Common myeloid progenitor, CD34-positive (primary cell): ENCODE measurements at regions not wholly inside any gene's neighbourhood (a gene's known extent, or its start where the extent isn't known, plus 50 kb on each side); places are given as distances from the start of the nearest gene placed in this dataset.

Experiments
- CTCF ChIA-PET: fragments of 350-600 bp; sonication (Branson Sonifier 250); formaldehyde crosslinking; loops from one replicate; lab custom pipeline; 2021; ENCODE audit warnings: antibody characterized with exemption; lab: Charles Lee
- POLR2A ChIA-PET: fragments of 350-600 bp; sonication (Branson Sonifier 250); formaldehyde crosslinking; loops from one replicate; lab custom pipeline; 2021; ENCODE audit warnings: antibody characterized with exemption; lab: Charles Lee
- DNase-seq, 3 donors: peaks; one replicate each; pipeline versions ENCODE4 v3.0.0 to v3.0.0-alpha.2; 2013
- H3K27ac ChIP-seq, 2 experiments: 1 replicate in 1 of 2; 2 replicates in 1 of 2; pipeline ENCODE4 v1.7.0; 2013; ENCODE audit warnings: inconsistent platforms in 2 of 2, low read length in 2 of 2, mild to moderate bottlenecking in 2 of 2, low read depth in 1 of 2, moderate library complexity in 1 of 2; ENCODE audit not compliant: severe bottlenecking in 2 of 2, insufficient read depth in 1 of 2, poor library complexity in 1 of 2
- H3K27me3 ChIP-seq, 5 experiments: replicated peaks in 2 of 5; 1 replicate in 3 of 5; 2 replicates in 2 of 5; pipeline versions ENCODE4 v1.6.1 to v1.7.0; 2013; ENCODE audit warnings: low read length in 4 of 5, mild to moderate bottlenecking in 2 of 5, moderate library complexity in 2 of 5, inconsistent platforms in 1 of 5; ENCODE audit not compliant: insufficient read depth in 5 of 5, control insufficient read depth in 4 of 5
- H3K36me3 ChIP-seq, 4 experiments: 1 replicate in 2 of 4; 2 replicates in 2 of 4; pipeline versions ENCODE4 v1.6.1 to v1.7.0; 2013; ENCODE audit warnings: low read length in 3 of 4, control low read depth in 1 of 4, mild to moderate bottlenecking in 1 of 4; ENCODE audit not compliant: control insufficient read depth in 4 of 4, insufficient read depth in 4 of 4
- H3K4me1 ChIP-seq, 4 experiments: 1 replicate in 3 of 4; 2 replicates in 1 of 4; pipeline versions ENCODE4 v1.6.1 to v1.7.1; 2013; ENCODE audit warnings: low read length in 3 of 4, mild to moderate bottlenecking in 3 of 4, control low read depth in 1 of 4, inconsistent platforms in 1 of 4, moderate library complexity in 1 of 4; ENCODE audit not compliant: control insufficient read depth in 4 of 4, insufficient read depth in 4 of 4; ENCODE audit errors: control extremely low read depth in 1 of 4
- H3K4me3 ChIP-seq, 7 experiments: 1 replicate in 4 of 7; 2 replicates in 3 of 7; pipeline versions ENCODE4 v1.5.1 to v1.7.0; 2013; ENCODE audit warnings: mild to moderate bottlenecking in 7 of 7, low read length in 6 of 7, moderate library complexity in 6 of 7, inconsistent platforms in 2 of 7, low read depth in 2 of 7, control low read depth in 1 of 7; ENCODE audit not compliant: insufficient read depth in 4 of 7, control insufficient read depth in 1 of 7; ENCODE audit errors: extremely low read depth in 1 of 7
- H3K9me3 ChIP-seq, 5 experiments: 1 replicate in 4 of 5; 2 replicates in 1 of 5; pipeline versions ENCODE4 v1.6.1 to v1.7.1; 2013; ENCODE audit warnings: low read length in 4 of 5, mild to moderate bottlenecking in 2 of 5, inconsistent platforms in 1 of 5, low read depth in 1 of 5, moderate library complexity in 1 of 5; ENCODE audit not compliant: control insufficient read depth in 4 of 5, insufficient read depth in 2 of 5; ENCODE audit errors: control extremely low read depth in 1 of 5
- WGBS: methylation state at CpG from one replicate; pipeline ENCODE4 v1.1.5; 2013; ENCODE audit not compliant: insufficient coverage; 5-methylcytosine and 5-hydroxymethylcytosine counted together

DNA sequence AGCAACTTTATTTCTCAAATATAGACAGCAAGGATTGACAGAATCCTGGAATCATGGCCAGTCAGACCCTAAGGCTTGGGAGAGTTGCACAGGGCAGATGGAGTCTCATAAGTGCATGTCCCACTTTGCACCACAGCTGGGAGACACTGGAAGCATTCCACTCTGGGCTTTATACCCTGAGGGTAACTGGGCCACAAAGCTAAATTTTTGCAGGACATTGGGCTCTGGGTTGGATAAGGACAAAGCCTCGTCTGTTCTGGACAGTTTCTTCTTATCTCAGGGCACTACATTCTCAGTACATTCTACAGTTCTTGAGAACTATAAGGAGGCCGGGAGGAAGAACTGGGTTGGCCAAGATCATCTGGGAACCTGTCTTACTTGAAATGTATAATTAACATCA is 158.3 kb upstream of the IGFBP3 start:
- Histone ChIP-seq H3K9me3 (no peaks in the 10 kb centered on the region), H3K27me3 (no peaks in the 10 kb centered on the region), H3K4me1 (no peaks in the 10 kb centered on the region), H3K4me3 (no peak overlapping the region), H3K36me3 (no peaks in the 10 kb centered on the region), H3K27ac (no peak overlapping the region)
- DNase-seq = no peak
- ChIA-PET CTCF (interaction anchor here (1.4 kb wide), 1 partner anchor 13 kb away, joined by 4 read pairs; no protein-coding TSS in a partner anchor), POLR2A (no interaction called here)
- WGBS = 100% methylated on average over 1 of the region's 2 CpGs

GRCh38 chr7:46076527-46076926 is 155.5 kb upstream of the IGFBP3 start:
- POLR2A ChIA-PET = no interaction called here
- WGBS = no CpG with 5 or more reads among the region's 1 CpG
- CTCF ChIA-PET = interaction anchor here (0.6 kb wide), 1 partner anchor 154 kb away, joined by 3 read pairs; no protein-coding TSS in a partner anchor
- no peak overlapping the region for H3K27ac ChIP-seq
- no peaks in the 10 kb centered on the region for H3K9me3 ChIP-seq
- no peak overlapping the region for H3K4me3 ChIP-seq
- H3K36me3 ChIP-seq = no peaks in the 10 kb centered on the region
- H3K27me3 ChIP-seq = no peaks in the 10 kb centered on the region
- H3K4me1 ChIP-seq = no peaks in the 10 kb centered on the region
- no peak for DNase-seq

DNA sequence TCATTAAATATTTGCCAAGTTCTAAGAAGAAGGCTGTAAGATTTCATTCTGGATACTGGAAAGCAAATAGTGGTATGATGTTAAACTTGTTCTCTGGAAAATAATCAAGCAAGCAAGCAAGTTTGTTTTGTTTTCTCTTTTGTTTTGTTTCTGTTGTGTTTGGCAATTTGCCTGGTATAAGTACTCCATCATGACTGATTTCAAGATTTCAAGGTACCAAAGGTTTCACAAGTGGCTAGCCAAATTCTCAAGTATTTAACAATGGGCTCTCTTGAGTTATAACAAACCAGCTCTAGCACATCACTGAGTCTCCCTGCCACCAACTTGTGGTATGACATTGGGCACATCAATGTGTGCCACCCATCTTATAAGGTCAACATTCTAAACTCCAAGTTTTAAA is 151.7 kb upstream of the IGFBP3 start:
- ChIA-PET CTCF (no interaction called here), POLR2A (no interaction called here)
- Histone ChIP-seq H3K27ac (no peak overlapping the region), H3K4me3 (no peak overlapping the region), H3K4me1 (no peaks in the 10 kb centered on the region), H3K27me3 (no peaks in the 10 kb centered on the region), H3K9me3 (no peaks in the 10 kb centered on the region), H3K36me3 (no peaks in the 10 kb centered on the region)
- DNase-seq = no peak

- ChIA-PET CTCF (no interaction called here), POLR2A (no interaction called here)
- Histone ChIP-seq H3K27ac (no peak overlapping the region), H3K27me3 (no peaks in the 10 kb centered on the region), H3K36me3 (no peaks in the 10 kb centered on the region), H3K9me3 (no peaks in the 10 kb centered on the region), H3K4me3 (no peak overlapping the region), H3K4me1 (no peaks in the 10 kb centered on the region)
- DNase-seq = no peak
- no CpG with 5 or more reads among the region's 1 CpG for WGBS
Measured at GRCh38 chr7:46071601-46072000, 150.5 kb upstream of the IGFBP3 start.

- DNase-seq = no peak
- Histone ChIP-seq H3K27ac (no peak overlapping the region), H3K27me3 (no peaks in the 10 kb centered on the region), H3K9me3 (no peaks in the 10 kb centered on the region), H3K4me1 (no peaks in the 10 kb centered on the region), H3K36me3 (no peaks in the 10 kb centered on the region), H3K4me3 (no peak overlapping the region)
- ChIA-PET CTCF (no interaction called here), POLR2A (no interaction called here)
- 100% methylated on average over 3 of the region's 3 CpGs for WGBS
Measured at GRCh38 chr7:46071076-46071475, 150.0 kb upstream of the IGFBP3 start.

DNA sequence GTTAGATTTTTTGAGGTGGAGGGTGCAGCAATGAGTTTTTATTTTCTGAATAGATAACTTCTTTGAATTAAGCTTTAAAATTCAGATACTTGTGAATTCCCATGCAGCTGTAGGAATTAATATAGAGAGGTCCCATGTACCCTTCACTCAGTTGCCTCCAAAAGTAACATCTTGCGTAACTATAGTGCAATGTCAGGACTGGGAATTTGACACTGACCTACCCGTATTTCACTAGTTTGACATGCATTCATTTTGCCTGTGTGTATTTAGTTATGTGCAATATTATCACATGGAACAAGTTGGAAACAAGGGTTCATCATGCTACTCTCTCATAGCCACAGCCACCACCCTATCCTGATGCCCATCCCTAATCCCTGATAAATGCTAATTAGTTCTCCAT is 147.1 kb upstream of the IGFBP3 start:
- Histone ChIP-seq H3K4me3 (no peak overlapping the region), H3K27me3 (no peaks in the 10 kb centered on the region), H3K9me3 (no peaks in the 10 kb centered on the region), H3K4me1 (no peaks in the 10 kb centered on the region), H3K36me3 (no peaks in the 10 kb centered on the region), H3K27ac (no peak overlapping the region)
- DNase-seq = no peak
- no CpG with 5 or more reads among the region's 2 CpGs for WGBS
- ChIA-PET POLR2A (no interaction called here), CTCF (interaction anchor here (0.7 kb wide), 1 partner anchor 35 kb away, joined by 3 read pairs; no protein-coding TSS in a partner anchor)

DNA sequence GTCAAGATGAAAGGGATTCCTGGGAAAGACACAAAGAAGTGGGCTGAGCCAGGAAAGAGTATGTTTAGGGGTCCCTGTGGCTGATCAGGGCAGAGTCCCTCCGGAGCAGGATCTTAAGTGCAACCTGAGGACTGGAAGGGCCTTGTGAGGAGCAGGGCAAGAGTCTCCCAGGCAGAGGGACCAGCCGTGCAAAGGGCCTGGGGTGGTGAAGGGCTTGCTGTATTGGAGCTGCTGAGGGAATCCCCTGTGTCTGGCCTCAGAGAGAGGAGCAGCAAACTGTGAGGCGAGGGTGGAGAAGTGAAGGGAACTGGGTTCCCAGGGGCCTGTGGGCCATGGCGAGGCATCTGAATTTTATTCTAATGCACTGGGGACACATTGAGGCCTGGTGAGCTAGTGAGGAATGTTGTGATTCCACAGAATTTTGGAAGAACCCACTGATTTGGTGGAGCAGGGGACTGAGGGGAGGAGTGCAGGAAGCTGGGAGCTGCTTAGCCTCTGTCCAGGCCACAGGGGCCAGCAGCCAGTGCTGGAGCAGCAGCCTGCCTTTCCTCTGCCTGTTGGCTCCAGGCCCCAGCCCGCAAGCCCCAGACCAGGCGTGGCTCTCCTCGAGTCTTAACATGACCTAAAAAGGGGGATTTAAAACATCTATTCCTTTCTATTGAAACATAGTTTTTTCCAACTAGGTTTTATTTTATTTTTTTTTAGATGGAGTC is 138.4 kb upstream of the IGFBP3 start:
- no peak for DNase-seq
- ChIA-PET POLR2A (no interaction called here), CTCF (no interaction called here)
- 97% methylated on average over 3 of the region's 7 CpGs for WGBS
- H3K27ac ChIP-seq = no peak overlapping the region
- H3K27me3 ChIP-seq = no peaks in the 10 kb centered on the region
- no peak overlapping the region for H3K4me3 ChIP-seq
- H3K9me3 ChIP-seq = no peaks in the 10 kb centered on the region
- no peaks in the 10 kb centered on the region for H3K36me3 ChIP-seq
- no peaks in the 10 kb centered on the region for H3K4me1 ChIP-seq
